WTC11 (cell line): ENCODE measurements at regions not wholly inside any gene's neighbourhood (a gene's known extent, or its start where the extent isn't known, plus 50 kb on each side); places are given as distances from the start of the nearest gene placed in this dataset.

Experiments used
- CREB1 ChIP-seq: sonication (generic); formaldehyde crosslinking; IDR thresholded peaks from 2 replicates; pipeline ENCODE4 v1.8.0; 2023; ENCODE audit warnings: mild to moderate bottlenecking, missing genetic modification reagents
- CREM ChIP-seq: sonication (generic); formaldehyde crosslinking; IDR thresholded peaks from 2 replicates; pipeline ENCODE4 v1.8.1; 2022; ENCODE audit warnings: mild to moderate bottlenecking, missing genetic modification reagents, moderate library complexity
- CTCF ChIP-seq: fragments of 200-600 bp; IDR thresholded peaks from 2 replicates; pipeline ENCODE4 v1.8.0; 2022; ENCODE audit warnings: antibody characterized with exemption
- IRF2 ChIP-seq: sonication (generic); formaldehyde crosslinking; IDR thresholded peaks from 2 replicates; pipeline ENCODE4 v1.8.0; 2022; ENCODE audit warnings: low read depth, missing genetic modification reagents, borderline replicate concordance
- MXD4 ChIP-seq: fragments of 250-450 bp; sonication (Bioruptor Pico); IDR thresholded peaks from 2 replicates; pipeline ENCODE4 v1.8.0; 2021; ENCODE audit warnings: mild to moderate bottlenecking, moderate library complexity, borderline replicate concordance
- NR3C1 ChIP-seq: sonication (generic); formaldehyde crosslinking; conservative IDR thresholded peaks from 2 replicates; pipeline ENCODE4 v1.8.1; 2023; ENCODE audit warnings: low read depth, mild to moderate bottlenecking, missing genetic modification reagents
- SMAD3 ChIP-seq: sonication (generic); formaldehyde crosslinking; IDR thresholded peaks from 2 replicates; pipeline ENCODE4 v1.8.0; 2022; ENCODE audit warnings: missing genetic modification reagents, mild to moderate bottlenecking, borderline replicate concordance
- STAT6 ChIP-seq: sonication (generic); formaldehyde crosslinking; conservative IDR thresholded peaks from 2 replicates; pipeline ENCODE4 v1.8.1; 2023; ENCODE audit warnings: mild to moderate bottlenecking, low read depth, missing genetic modification reagents, moderate library complexity
- USF1 ChIP-seq: sonication (generic); formaldehyde crosslinking; IDR thresholded peaks from 2 replicates; pipeline ENCODE4 v1.8.0; 2022; ENCODE audit warnings: mild to moderate bottlenecking, missing genetic modification reagents
- USF2 ChIP-seq: sonication (generic); formaldehyde crosslinking; IDR thresholded peaks from 2 replicates; pipeline ENCODE4 v1.8.1; 2023; ENCODE audit warnings: mild to moderate bottlenecking, missing genetic modification reagents, moderate library complexity
- TF ChIP-seq, protein P1 (sequence below): sonication (generic); formaldehyde crosslinking; IDR thresholded peaks from 2 replicates; pipeline ENCODE4 v1.8.1; 2022; ENCODE audit warnings: low read depth, missing genetic modification reagents, borderline replicate concordance
- TF ChIP-seq, protein P2 (sequence below): sonication (generic); formaldehyde crosslinking; IDR thresholded peaks from 2 replicates; pipeline ENCODE4 v1.8.1; 2022; ENCODE audit warnings: mild to moderate bottlenecking, missing genetic modification reagents, moderate library complexity, borderline replicate concordance
- TF ChIP-seq, protein P3 (sequence below): sonication (generic); formaldehyde crosslinking; IDR thresholded peaks from 2 replicates; pipeline ENCODE4 v1.8.1; 2023; ENCODE audit warnings: mild to moderate bottlenecking, missing genetic modification reagents, borderline replicate concordance

- no peak for TF ChIP-seq CTCF
- no peak for TF ChIP-seq CREB1
- no peak for TF ChIP-seq STAT6 (CRISPR knock-in tag)
- TF ChIP-seq USF2: no peak
- TF ChIP-seq NR3C1 (CRISPR knock-in tag): no peak
- no peak for TF ChIP-seq SMAD3 (CRISPR knock-in tag)
- no peak for TF ChIP-seq CREM (CRISPR knock-in tag)
- no peak for TF ChIP-seq IRF2 (CRISPR knock-in tag)
- TF ChIP-seq, protein P1, sequence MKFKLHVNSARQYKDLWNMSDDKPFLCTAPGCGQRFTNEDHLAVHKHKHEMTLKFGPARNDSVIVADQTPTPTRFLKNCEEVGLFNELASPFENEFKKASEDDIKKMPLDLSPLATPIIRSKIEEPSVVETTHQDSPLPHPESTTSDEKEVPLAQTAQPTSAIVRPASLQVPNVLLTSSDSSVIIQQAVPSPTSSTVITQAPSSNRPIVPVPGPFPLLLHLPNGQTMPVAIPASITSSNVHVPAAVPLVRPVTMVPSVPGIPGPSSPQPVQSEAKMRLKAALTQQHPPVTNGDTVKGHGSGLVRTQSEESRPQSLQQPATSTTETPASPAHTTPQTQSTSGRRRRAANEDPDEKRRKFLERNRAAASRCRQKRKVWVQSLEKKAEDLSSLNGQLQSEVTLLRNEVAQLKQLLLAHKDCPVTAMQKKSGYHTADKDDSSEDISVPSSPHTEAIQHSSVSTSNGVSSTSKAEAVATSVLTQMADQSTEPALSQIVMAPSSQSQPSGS (CRISPR knock-in tag): no peak
- TF ChIP-seq MXD4 (CRISPR knock-in tag): no peak
- TF ChIP-seq USF1 (CRISPR knock-in tag): no peak
- TF ChIP-seq, protein P2, sequence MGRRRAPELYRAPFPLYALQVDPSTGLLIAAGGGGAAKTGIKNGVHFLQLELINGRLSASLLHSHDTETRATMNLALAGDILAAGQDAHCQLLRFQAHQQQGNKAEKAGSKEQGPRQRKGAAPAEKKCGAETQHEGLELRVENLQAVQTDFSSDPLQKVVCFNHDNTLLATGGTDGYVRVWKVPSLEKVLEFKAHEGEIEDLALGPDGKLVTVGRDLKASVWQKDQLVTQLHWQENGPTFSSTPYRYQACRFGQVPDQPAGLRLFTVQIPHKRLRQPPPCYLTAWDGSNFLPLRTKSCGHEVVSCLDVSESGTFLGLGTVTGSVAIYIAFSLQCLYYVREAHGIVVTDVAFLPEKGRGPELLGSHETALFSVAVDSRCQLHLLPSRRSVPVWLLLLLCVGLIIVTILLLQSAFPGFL: no peak
- TF ChIP-seq, protein P3, sequence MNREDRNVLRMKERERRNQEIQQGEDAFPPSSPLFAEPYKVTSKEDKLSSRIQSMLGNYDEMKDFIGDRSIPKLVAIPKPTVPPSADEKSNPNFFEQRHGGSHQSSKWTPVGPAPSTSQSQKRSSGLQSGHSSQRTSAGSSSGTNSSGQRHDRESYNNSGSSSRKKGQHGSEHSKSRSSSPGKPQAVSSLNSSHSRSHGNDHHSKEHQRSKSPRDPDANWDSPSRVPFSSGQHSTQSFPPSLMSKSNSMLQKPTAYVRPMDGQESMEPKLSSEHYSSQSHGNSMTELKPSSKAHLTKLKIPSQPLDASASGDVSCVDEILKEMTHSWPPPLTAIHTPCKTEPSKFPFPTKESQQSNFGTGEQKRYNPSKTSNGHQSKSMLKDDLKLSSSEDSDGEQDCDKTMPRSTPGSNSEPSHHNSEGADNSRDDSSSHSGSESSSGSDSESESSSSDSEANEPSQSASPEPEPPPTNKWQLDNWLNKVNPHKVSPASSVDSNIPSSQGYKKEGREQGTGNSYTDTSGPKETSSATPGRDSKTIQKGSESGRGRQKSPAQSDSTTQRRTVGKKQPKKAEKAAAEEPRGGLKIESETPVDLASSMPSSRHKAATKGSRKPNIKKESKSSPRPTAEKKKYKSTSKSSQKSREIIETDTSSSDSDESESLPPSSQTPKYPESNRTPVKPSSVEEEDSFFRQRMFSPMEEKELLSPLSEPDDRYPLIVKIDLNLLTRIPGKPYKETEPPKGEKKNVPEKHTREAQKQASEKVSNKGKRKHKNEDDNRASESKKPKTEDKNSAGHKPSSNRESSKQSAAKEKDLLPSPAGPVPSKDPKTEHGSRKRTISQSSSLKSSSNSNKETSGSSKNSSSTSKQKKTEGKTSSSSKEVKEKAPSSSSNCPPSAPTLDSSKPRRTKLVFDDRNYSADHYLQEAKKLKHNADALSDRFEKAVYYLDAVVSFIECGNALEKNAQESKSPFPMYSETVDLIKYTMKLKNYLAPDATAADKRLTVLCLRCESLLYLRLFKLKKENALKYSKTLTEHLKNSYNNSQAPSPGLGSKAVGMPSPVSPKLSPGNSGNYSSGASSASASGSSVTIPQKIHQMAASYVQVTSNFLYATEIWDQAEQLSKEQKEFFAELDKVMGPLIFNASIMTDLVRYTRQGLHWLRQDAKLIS (CRISPR knock-in tag): no peak
These were observed 395.2 kb downstream of the TFEC start for GRCh38 chr7:115635376-115635775.
